Osteoblast (primary cell): ENCODE measurements at regions not wholly inside any gene's neighbourhood (a gene's known extent, or its start where the extent isn't known, plus 50 kb on each side); places are given as distances from the start of the nearest gene placed in this dataset.

Source experiments
- DNase-seq: peaks from one replicate; pipeline ENCODE4 v3.0.0; 2011; ENCODE audit warnings: low spot score, mixed read lengths; ENCODE audit not compliant: insufficient read length; ENCODE audit errors: missing footprints
- H2AFZ ChIP-seq: 2 replicates; pipeline ENCODE4 v1.6.0; 2011; ENCODE audit warnings: mild to moderate bottlenecking, low read length
- H3K27ac ChIP-seq: 2 replicates; pipeline ENCODE4 v1.5.1; 2011; ENCODE audit warnings: mild to moderate bottlenecking, low read depth, low read length, moderate library complexity
- H3K27me3 ChIP-seq: 2 replicates; pipeline ENCODE4 v1.6.0; 2012; ENCODE audit warnings: mild to moderate bottlenecking, control low read depth, inconsistent platforms, low read length, moderate library complexity; ENCODE audit not compliant: insufficient read depth
- H3K36me3 ChIP-seq: 2 replicates; pipeline ENCODE4 v1.5.1; 2011; ENCODE audit warnings: mild to moderate bottlenecking, low read length, control low read depth, moderate library complexity; ENCODE audit not compliant: insufficient read depth
- H3K4me1 ChIP-seq: 2 replicates; pipeline ENCODE4 v1.5.1; 2011; ENCODE audit warnings: mild to moderate bottlenecking, low read length, control low read depth, moderate library complexity; ENCODE audit not compliant: insufficient read depth
- H3K4me2 ChIP-seq: 2 replicates; pipeline ENCODE4 v1.6.0; 2011; ENCODE audit warnings: mild to moderate bottlenecking, low read length; ENCODE audit not compliant: insufficient read depth
- H3K4me3 ChIP-seq: fragments of 200-600 bp; sonication (generic); 3 replicates; pipeline ENCODE4 v1.5.1; 2012; ENCODE audit warnings: mild to moderate bottlenecking, low read length, inconsistent platforms; ENCODE audit not compliant: insufficient read depth
- H3K79me2 ChIP-seq: 2 replicates; pipeline ENCODE4 v1.6.0; 2012; ENCODE audit warnings: mild to moderate bottlenecking, low read length, control low read depth, inconsistent platforms; ENCODE audit not compliant: insufficient read depth
- H3K9me3 ChIP-seq: 2 replicates; pipeline ENCODE4 v1.5.1; 2011; ENCODE audit warnings: low read depth, low read length, control low read depth
- H4K20me1 ChIP-seq: 2 replicates; pipeline ENCODE4 v1.6.0; 2012; ENCODE audit warnings: mild to moderate bottlenecking, low read length, control low read depth; ENCODE audit not compliant: insufficient read depth
- CTCF ChIP-seq: IDR thresholded peaks from 2 replicates; pipeline ENCODE4 v1.5.1; 2011; ENCODE audit warnings: mild to moderate bottlenecking, low read depth, low read length, moderate library complexity; ENCODE audit errors: extremely low read depth

- Histone ChIP-seq H3K27ac (no peak overlapping the region), H3K27me3 (no peaks in the 10 kb centered on the region), H4K20me1 (no peaks in the 10 kb centered on the region), H3K4me2 (no peak overlapping the region), H3K4me3 (no peak overlapping the region), H2AFZ (no peak overlapping the region), H3K9me3 (no peaks in the 10 kb centered on the region), H3K36me3 (no peaks in the 10 kb centered on the region), H3K4me1 (no peaks in the 10 kb centered on the region), H3K79me2 (no peaks in the 10 kb centered on the region)
- no peak for DNase-seq
- no peak for TF ChIP-seq CTCF
Measured at GRCh38 chr5:174573221-174573994, 151.0 kb upstream of the MSX2 start.

DNA sequence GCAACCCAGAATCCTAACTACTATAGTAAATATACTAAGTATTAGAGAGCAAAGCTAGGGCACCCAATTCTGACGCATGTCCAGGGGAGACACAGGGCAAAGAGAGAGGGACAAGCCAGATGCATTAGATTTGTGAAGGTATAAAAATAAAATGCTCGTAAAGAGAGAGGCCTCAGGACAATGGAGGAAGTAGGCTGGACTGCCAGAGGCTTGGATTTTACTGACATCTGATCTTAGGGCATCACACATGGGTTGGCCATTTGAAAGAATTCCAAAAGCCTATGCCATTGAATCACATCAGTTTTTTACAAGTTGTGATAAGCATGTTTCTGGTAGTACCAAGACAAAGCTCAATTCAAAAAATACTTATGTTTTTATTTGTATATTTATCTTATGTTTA is 149.3 kb upstream of the MSX2 start:
- Histone ChIP-seq H3K79me2 (no peaks in the 10 kb centered on the region), H2AFZ (no peak overlapping the region), H3K4me2 (no peak overlapping the region), H3K4me1 (no peaks in the 10 kb centered on the region), H4K20me1 (no peaks in the 10 kb centered on the region), H3K27me3 (no peaks in the 10 kb centered on the region), H3K27ac (no peak overlapping the region), H3K36me3 (no peaks in the 10 kb centered on the region), H3K4me3 (no peak overlapping the region), H3K9me3 (no peaks in the 10 kb centered on the region)
- DNase-seq, result peak; percentile 51
- no peak for TF ChIP-seq CTCF

GRCh38 chr5:174576042-174576441 is 148.3 kb upstream of the MSX2 start:
- no peaks in the 10 kb centered on the region for H3K4me1 ChIP-seq
- no peak overlapping the region for H3K4me2 ChIP-seq
- no peaks in the 10 kb centered on the region for H3K79me2 ChIP-seq
- no peaks in the 10 kb centered on the region for H3K9me3 ChIP-seq
- no peak overlapping the region for H3K4me3 ChIP-seq
- TF ChIP-seq CTCF, result no peak
- H4K20me1 ChIP-seq, result no peaks in the 10 kb centered on the region
- H3K36me3 ChIP-seq, result no peaks in the 10 kb centered on the region
- no peaks in the 10 kb centered on the region for H3K27me3 ChIP-seq
- H2AFZ ChIP-seq, result no peak overlapping the region
- no peak for DNase-seq
- H3K27ac ChIP-seq, result no peak overlapping the region

DNA sequence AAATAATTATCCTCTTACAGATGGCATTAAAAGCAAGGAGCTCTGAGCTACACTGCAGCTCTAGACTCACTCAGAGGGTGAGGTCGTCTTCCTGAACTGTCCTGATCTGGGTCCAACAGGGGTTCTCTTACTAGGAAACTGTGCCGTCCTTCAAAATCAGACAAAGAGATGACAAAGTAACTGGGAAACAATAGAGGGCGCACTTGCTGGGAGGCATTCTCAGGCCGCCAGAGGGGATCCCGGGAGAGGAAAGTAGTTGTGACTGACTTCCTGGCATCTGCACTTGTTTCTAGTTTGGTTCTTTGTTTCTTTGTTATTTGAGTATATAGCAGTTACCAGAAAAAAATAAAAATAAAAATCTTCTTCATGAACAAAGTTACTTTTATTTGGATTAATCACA is 142.9 kb upstream of the MSX2 start:
- no peaks in the 10 kb centered on the region for H3K36me3 ChIP-seq
- H4K20me1 ChIP-seq, result no peaks in the 10 kb centered on the region
- no peak overlapping the region for H3K27ac ChIP-seq
- DNase-seq, result no peak
- no peaks in the 10 kb centered on the region for H3K79me2 ChIP-seq
- no peak overlapping the region for H2AFZ ChIP-seq
- no peaks in the 10 kb centered on the region for H3K27me3 ChIP-seq
- H3K4me1 ChIP-seq, result no peaks in the 10 kb centered on the region
- H3K4me3 ChIP-seq, result no peak overlapping the region
- peak; percentile 41 for TF ChIP-seq CTCF
- H3K4me2 ChIP-seq, result no peak overlapping the region
- no peaks in the 10 kb centered on the region for H3K9me3 ChIP-seq
